Hematopoietic multipotent progenitor cell treated with erythropoietin and hydrocortisone succinate and interleukin-3 and kit ligand, for 17 days (in vitro differentiated cells): ENCODE measurements at regions not wholly inside any gene's neighbourhood (a gene's known extent, or its start where the extent isn't known, plus 50 kb on each side); places are given as distances from the start of the nearest gene placed in this dataset.

Experiments used
- DNase-seq: peaks from one replicate; pipeline ENCODE4 v3.0.0-alpha.2; 2015; ENCODE audit warnings: low spot score

GRCh38 chr3:21801631-21802030 lies 50.6 kb upstream of the ZNF385D start:
- no peak for DNase-seq

DNA sequence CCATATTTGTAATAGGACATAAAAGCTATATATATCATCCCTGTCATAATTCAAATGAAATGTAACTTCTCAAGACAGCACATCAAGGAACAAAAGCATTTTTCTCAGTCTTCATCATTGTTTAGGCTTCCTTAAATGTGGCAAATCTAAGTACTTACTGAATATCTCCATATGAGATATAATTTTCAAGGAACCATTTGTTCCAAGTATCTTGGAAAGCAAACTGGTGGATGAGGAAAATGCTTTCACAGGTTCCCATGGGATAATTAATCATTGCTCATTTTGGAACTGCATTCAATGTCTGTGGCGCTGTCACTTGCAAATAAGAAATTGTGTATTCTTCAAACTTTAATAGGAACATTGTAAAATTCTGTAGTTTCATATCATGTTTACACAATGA lies 52.6 kb upstream of the ZNF385D start:
- DNase-seq = no peak

DNA sequence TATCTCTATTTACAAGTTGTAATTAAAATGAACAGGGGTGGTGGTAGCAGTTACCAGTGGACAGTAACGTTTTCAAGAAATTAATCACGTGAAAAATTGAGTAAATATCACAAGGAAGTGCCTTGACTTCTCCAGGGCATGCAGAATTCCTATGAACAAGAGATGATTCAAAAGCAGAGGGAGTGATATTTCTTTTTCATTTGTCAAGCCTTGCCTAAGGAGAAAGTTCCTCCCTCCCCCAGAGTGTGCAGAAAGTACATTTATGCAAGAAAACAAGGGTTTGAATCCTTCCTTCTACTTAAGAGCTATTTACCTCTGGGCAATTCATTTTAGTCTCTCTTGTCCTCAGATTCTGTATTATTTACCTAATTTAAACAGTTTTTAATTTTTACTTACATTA lies 53.3 kb upstream of the ZNF385D start:
- DNase-seq = no peak

DNA sequence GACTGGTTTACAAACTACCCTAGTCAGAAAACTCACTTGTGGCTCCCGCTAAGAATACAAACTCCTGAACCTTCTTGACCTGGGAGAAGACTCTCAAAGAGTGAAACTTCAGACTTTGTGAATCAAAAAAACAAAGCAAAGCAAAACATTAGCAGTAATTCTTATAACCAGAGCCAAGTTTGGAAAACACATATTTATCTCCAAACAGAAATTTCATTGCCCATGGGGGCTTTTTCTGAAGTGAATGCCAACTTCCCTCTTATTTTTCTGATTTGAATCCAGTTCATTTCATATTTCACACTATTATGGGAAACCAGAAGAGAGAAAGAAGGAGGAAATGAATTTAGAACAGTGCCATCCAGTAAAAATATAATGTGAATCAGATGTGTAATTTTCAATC lies 55.7 kb upstream of the ZNF385D start:
- no peak for DNase-seq

- DNase-seq = no peak
Observed at GRCh38 chr3:21825684-21826083, 74.7 kb upstream of the ZNF385D start.

GRCh38 chr3:21826416-21826815 lies 75.4 kb upstream of the ZNF385D start:
- no peak for DNase-seq

- DNase-seq = no peak
Observed at GRCh38 chr3:21830541-21830940, 79.5 kb upstream of the ZNF385D start.

- no peak for DNase-seq
Observed at GRCh38 chr3:21835264-21835663, 84.3 kb upstream of the ZNF385D start.

DNA sequence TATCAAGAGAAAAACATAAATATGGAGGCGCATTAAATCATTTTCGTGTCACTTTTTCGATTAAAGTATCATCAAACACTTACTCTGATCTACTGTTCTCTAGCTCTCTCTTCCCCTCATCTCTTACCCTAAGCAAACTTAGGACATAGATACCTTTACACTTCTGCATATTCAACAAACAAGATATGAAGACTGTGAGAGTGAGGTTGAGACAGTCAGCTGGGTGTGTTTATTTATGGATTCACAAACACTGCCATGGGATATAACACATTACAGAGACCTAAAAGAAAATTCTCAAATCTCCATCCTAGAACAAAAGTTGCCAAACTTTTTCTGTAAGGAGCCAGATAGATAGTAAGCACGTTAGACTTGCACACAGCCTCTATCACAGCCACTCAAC lies 85.2 kb upstream of the ZNF385D start:
- no peak for DNase-seq

GRCh38 chr3:21839176-21839575 lies 88.2 kb upstream of the ZNF385D start:
- DNase-seq = no peak

- no peak for DNase-seq
Observed at GRCh38 chr3:21839592-21839991, 88.6 kb upstream of the ZNF385D start.

DNA sequence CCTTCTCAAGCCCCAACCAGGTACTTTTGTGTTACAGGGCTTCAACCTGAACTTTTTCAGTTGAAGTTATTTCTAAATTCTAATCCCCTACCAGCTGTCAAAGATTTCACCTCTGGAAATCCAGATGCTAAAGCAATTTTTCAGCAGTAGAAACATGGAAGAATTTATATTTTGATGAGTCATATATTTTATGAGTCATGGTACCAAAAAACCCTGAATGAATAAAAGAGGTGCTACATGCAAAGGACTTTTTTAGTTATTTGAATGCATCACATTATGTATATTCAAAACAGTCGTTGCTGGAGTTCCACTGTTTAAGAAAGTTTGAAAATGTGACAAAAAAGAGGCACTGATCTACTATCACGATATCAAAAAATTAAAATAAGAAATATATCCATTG lies 96.0 kb upstream of the ZNF385D start:
- no peak for DNase-seq

DNA sequence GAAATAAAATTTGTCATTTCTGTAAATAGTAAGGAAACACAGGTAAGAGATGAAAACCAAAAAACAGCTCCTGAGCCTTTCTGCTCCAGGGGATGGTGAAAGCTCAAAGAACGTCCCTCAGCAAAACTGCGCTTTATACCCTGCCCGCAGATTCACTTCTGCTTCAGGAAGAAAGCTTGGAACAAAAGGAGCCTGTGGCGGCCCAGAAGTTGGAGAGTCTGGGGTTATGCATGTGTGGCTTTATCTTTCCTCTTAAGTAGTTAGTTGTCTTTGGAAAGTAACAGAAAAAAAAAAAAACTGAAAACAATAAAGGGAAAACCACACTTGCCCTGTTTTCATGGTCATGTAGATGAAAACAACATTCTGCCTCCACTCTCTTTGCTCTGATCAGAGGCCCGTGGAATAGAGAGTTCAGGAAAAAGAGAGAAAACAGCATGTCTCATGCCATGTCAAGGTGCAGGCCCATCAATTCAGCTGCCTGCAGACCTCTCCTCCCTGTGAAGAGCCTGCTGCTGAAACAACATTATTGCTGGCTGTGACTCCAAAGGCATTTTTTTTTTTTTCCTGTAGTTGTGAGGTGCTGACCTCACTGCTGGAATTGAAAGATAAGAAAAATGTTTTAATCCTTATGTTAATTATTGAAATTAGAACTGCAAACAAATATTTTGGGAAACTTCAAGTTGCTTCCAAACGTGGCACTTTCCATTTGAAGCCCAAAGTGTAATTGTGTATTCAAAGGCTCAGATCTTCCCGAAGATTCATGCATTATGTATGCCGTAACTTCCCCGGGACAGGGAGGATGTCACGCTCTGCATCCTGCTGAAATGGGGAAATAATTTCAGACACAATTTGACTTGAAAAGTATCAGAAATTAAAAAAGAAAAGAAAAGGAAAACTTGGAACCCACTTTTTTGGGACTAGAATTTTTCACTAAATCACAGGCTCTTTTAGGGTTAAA lies 108.4 kb upstream of the ZNF385D start:
- DNase-seq = no peak

- no peak for DNase-seq
Observed at GRCh38 chr3:21860082-21860475, 109.1 kb upstream of the ZNF385D start.

DNA sequence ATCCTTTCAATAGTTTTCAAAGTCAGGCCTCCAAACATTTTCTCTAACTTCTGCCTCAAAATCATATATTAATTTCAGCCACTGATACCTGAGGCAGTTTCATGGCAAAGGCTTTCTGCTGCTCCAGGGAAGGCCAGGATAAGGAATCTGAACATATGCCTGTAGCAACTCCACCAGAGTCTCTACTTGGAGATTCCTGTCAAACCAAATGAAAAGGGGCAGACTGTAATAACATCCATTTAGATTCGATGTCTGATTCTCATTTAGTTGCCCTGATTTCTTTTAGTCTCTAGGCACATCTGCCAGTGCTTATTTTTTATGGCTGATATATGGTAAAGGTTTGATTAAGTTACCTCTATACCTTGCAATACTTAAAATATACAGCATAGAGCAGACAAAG lies 109.6 kb upstream of the ZNF385D start:
- DNase-seq = no peak

- DNase-seq = no peak
Observed at GRCh38 chr3:21876782-21877181, 125.8 kb upstream of the ZNF385D start.

- no peak for DNase-seq
Observed at GRCh38 chr3:21877214-21877754, 126.3 kb upstream of the ZNF385D start.

- no peak for DNase-seq
Observed at GRCh38 chr3:21879184-21879886, 128.3 kb upstream of the ZNF385D start.

DNA sequence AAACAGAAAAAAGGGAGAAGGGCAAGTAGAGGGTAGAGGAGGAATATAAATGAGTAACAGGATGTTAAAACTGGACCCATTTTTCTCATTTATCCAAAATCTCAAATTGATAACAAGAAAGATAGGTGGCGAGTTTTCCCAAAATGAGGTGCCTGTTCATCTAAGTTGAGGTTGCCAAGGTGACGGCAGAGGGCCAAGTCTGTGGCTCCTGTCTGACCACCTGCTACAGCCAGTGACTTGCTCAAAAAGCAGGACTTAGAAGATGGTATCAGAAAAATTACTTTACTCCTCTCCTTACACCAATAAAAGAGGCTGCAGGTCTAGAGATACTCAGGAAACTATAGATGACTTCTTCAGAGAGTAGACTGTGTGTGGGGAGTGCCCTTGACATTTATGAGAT lies 137.6 kb upstream of the ZNF385D start:
- DNase-seq = no peak

GRCh38 chr3:21889166-21889565 lies 138.2 kb upstream of the ZNF385D start:
- DNase-seq = no peak

GRCh38 chr3:21892104-21892503 lies 141.1 kb upstream of the ZNF385D start:
- no peak for DNase-seq

DNA sequence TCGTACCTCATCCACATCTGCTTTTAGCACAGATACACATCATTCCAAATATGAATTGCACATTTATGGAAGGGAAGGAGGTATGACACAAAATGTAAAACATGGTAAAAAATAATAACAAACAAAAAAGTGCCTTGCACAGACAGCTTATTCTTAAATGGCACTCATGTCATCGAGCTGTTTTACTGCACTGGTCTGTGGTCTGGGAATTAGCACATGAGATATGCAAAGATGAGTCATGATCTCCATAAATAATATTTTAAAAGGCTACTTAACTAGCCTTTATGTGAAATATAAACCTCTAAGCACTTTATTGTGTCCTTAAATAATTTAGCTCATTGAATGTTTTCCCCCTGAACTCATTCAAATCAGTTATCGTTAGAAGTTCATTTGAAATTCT lies 142.2 kb upstream of the ZNF385D start:
- DNase-seq = no peak
